Neuronal stem cell (in vitro differentiated cells): ENCODE measurements at regions not wholly inside any gene's neighbourhood (a gene's known extent, or its start where the extent isn't known, plus 50 kb on each side); places are given as distances from the start of the nearest gene placed in this dataset.

Experiments
- DNase-seq: peaks from one replicate; pipeline ENCODE4 v3.0.0-alpha.2; 2013; ENCODE audit warnings: low spot score
- H2AFZ ChIP-seq: one replicate; pipeline ENCODE4 v1.6.1; 2013; ENCODE audit warnings: mild to moderate bottlenecking, low read length, inconsistent platforms
- H2AK5ac ChIP-seq: 2 replicates; pipeline ENCODE4 v1.6.1; 2013; ENCODE audit warnings: low read depth, mild to moderate bottlenecking, inconsistent platforms, low read length, moderate library complexity, mixed read lengths
- H2BK120ac ChIP-seq: 2 replicates; pipeline ENCODE4 v1.6.1; 2013; ENCODE audit warnings: low read depth, mild to moderate bottlenecking, inconsistent platforms, low read length, moderate library complexity, mixed read lengths
- H2BK12ac ChIP-seq: one replicate; pipeline ENCODE4 v1.6.1; 2013; ENCODE audit warnings: low read length, inconsistent platforms
- H2BK15ac ChIP-seq: 2 replicates; pipeline ENCODE4 v1.6.1; 2013; ENCODE audit warnings: mild to moderate bottlenecking, low read length, inconsistent platforms, mixed read lengths
- H2BK5ac ChIP-seq: one replicate; pipeline ENCODE4 v1.6.1; 2013; ENCODE audit warnings: inconsistent platforms, mild to moderate bottlenecking, low read length, moderate library complexity
- H3K14ac ChIP-seq: one replicate; pipeline ENCODE4 v1.6.1; 2013; ENCODE audit warnings: low read length, inconsistent platforms
- H3K18ac ChIP-seq: 2 replicates; pipeline ENCODE4 v1.6.1; 2013; ENCODE audit warnings: low read length, inconsistent platforms
- H3K23ac ChIP-seq: 2 replicates; pipeline ENCODE4 v1.6.1; 2013; ENCODE audit warnings: low read depth, mild to moderate bottlenecking, mixed read lengths, low read length, inconsistent platforms; ENCODE audit not compliant: poor library complexity
- H3K27ac ChIP-seq: replicated peaks from 3 replicates; pipeline ENCODE4 v1.5.1; 2013; ENCODE audit warnings: low read length, inconsistent platforms
- H3K27me3 ChIP-seq, 3 experiments: 2 replicates each; pipeline ENCODE4 v1.6.1; 2013; ENCODE audit warnings: low read length in 3 of 3, mild to moderate bottlenecking in 2 of 3, inconsistent platforms in 1 of 3, low read depth in 1 of 3, mixed read lengths in 1 of 3, moderate library complexity in 1 of 3; ENCODE audit not compliant: control insufficient read depth in 3 of 3, insufficient read depth in 3 of 3
- H3K36me3 ChIP-seq, 2 donors: replicated peaks in 1 of 2; 2 replicates each; pipeline ENCODE4 v1.6.1; 2013; ENCODE audit warnings: low read length in 2 of 2; ENCODE audit not compliant: control insufficient read depth in 2 of 2, insufficient read depth in 2 of 2
- H3K4ac ChIP-seq: 2 replicates; pipeline ENCODE4 v1.6.1; 2013; ENCODE audit warnings: inconsistent platforms, mild to moderate bottlenecking, low read length, moderate library complexity
- H3K4me1 ChIP-seq, 2 donors: 1 replicate in 1 of 2; 2 replicates in 1 of 2; pipeline ENCODE4 v1.6.1; 2013; ENCODE audit warnings: low read length in 2 of 2, low read depth in 1 of 2; ENCODE audit not compliant: control insufficient read depth in 2 of 2, insufficient read depth in 1 of 2
- H3K4me2 ChIP-seq: one replicate; pipeline ENCODE4 v1.6.1; 2013; ENCODE audit warnings: mild to moderate bottlenecking, low read length, inconsistent platforms; ENCODE audit not compliant: insufficient read depth, poor library complexity, severe bottlenecking
- H3K4me3 ChIP-seq, 2 donors: 2 replicates each; pipeline ENCODE4 v1.5.1; 2013; ENCODE audit warnings: low read length in 2 of 2, mild to moderate bottlenecking in 2 of 2, inconsistent platforms in 1 of 2, moderate library complexity in 1 of 2
- H3K79me1 ChIP-seq: one replicate; pipeline ENCODE4 v1.6.1; 2013; ENCODE audit warnings: low read depth, mild to moderate bottlenecking, inconsistent platforms, low read length, moderate library complexity
- H3K9ac ChIP-seq: one replicate; pipeline ENCODE4 v1.6.1; 2013; ENCODE audit warnings: mild to moderate bottlenecking, low read depth, low read length, inconsistent platforms; ENCODE audit not compliant: poor library complexity
- H3K9me3 ChIP-seq, 2 donors: replicated peaks in 1 of 2; 2 replicates each; pipeline versions ENCODE3 to v1.6.1; 2013; ENCODE audit warnings: low read length in 2 of 2, mild to moderate bottlenecking in 2 of 2, inconsistent platforms in 1 of 2, low read depth in 1 of 2, mixed read lengths in 1 of 2, moderate library complexity in 1 of 2; ENCODE audit not compliant: control insufficient read depth in 2 of 2, insufficient read depth in 1 of 2
- H4K8ac ChIP-seq: one replicate; pipeline ENCODE4 v1.6.1; 2013; ENCODE audit warnings: low read depth, mild to moderate bottlenecking, inconsistent platforms, low read length, moderate library complexity
- H4K91ac ChIP-seq: one replicate; pipeline ENCODE4 v1.6.1; 2013; ENCODE audit warnings: low read length, low read depth, mild to moderate bottlenecking, inconsistent platforms; ENCODE audit not compliant: poor library complexity
- WGBS, 2 donors: extraction: QIAGEN DNeasy Blood & Tissue Kit; methylation state at CpG; one replicate each; pipeline ENCODE4 v1.1.7; 2013; ENCODE audit warnings: missing lambda C conversion rate in 2 of 2, mixed read lengths in 1 of 2; ENCODE audit not compliant: insufficient read length in 2 of 2, insufficient replicate concordance in 1 of 2; ENCODE audit errors: extremely low coverage in 2 of 2; 5-methylcytosine and 5-hydroxymethylcytosine counted together

GRCh38 chr7:41375582-41375981, 327.3 kb downstream of the INHBA start:
- Histone ChIP-seq H2AK5ac (no peak overlapping the region), H3K4me3 (no peak overlapping the region), H3K4ac (no peak overlapping the region), H2BK120ac (no peak overlapping the region), H3K4me1 (no peaks in the 10 kb centered on the region), H3K14ac (no peak overlapping the region), H3K4me2 (no peak overlapping the region), H3K9me3 (no peaks in the 10 kb centered on the region), H3K27me3 (no peaks in the 10 kb centered on the region), H3K27ac (no peak overlapping the region), H3K18ac (no peak overlapping the region), H4K8ac (no peak overlapping the region), H2BK15ac (no peak overlapping the region), H2BK5ac (no peak overlapping the region), H2BK12ac (no peak overlapping the region), H4K91ac (no peak overlapping the region), H3K23ac (no peak overlapping the region), H3K79me1 (no peaks in the 10 kb centered on the region), H3K9ac (no peak overlapping the region), H2AFZ (no peak overlapping the region), H3K36me3 (no peaks in the 10 kb centered on the region)
- no peak for DNase-seq
- WGBS, 2 donors, result no CpG with 5 or more reads among the region's 1 CpG

- no CpG with 5 or more reads among the region's 6 CpGs for WGBS, 2 donors
Measured at GRCh38 chr7:41374150-41374848, 328.6 kb downstream of the INHBA start.

GRCh38 chr7:41367967-41368882, 334.7 kb downstream of the INHBA start:
- Histone ChIP-seq H3K79me1 (no peaks in the 10 kb centered on the region), H3K14ac (no peak overlapping the region), H2AK5ac (no peak overlapping the region), H3K36me3 (no peaks in the 10 kb centered on the region), H2BK5ac (no peak overlapping the region), H3K27ac (no peak overlapping the region), H2AFZ (no peak overlapping the region), H3K9me3 (no peaks in the 10 kb centered on the region), H3K4me2 (no peak overlapping the region), H3K4ac (no peak overlapping the region), H2BK120ac (no peak overlapping the region), H3K4me3 (no peak overlapping the region), H3K23ac (no peak overlapping the region), H4K91ac (no peak overlapping the region), H3K27me3 (no peaks in the 10 kb centered on the region), H3K4me1 (no peaks in the 10 kb centered on the region), H3K9ac (no peak overlapping the region), H2BK12ac (no peak overlapping the region), H3K18ac (no peak overlapping the region), H2BK15ac (no peak overlapping the region), H4K8ac (no peak overlapping the region)
- no CpG with 5 or more reads among the region's 11 CpGs for WGBS, 2 donors
- DNase-seq, result no peak

More at GRCh38 chr7:41374150-41374848, 328.6 kb downstream of the INHBA start:
- no peaks in the 10 kb centered on the region for H3K27me3 ChIP-seq
- H3K14ac ChIP-seq, result no peak overlapping the region
- H3K4me3 ChIP-seq, result no peak overlapping the region
- no peak overlapping the region for H3K23ac ChIP-seq
- no peak overlapping the region for H3K27ac ChIP-seq
- DNase-seq, result no peak
- no peak overlapping the region for H2BK5ac ChIP-seq
- H4K8ac ChIP-seq, result no peak overlapping the region
- H3K9ac ChIP-seq, result no peak overlapping the region
- H3K36me3 ChIP-seq, result no peaks in the 10 kb centered on the region
- H2BK15ac ChIP-seq, result no peak overlapping the region
- no peak overlapping the region for H2AK5ac ChIP-seq
- no peak overlapping the region for H4K91ac ChIP-seq
- H3K79me1 ChIP-seq, result no peaks in the 10 kb centered on the region
- no peaks in the 10 kb centered on the region for H3K4me1 ChIP-seq
- no peak overlapping the region for H2BK120ac ChIP-seq
- H3K4me2 ChIP-seq, result no peak overlapping the region
- peak overlapping the region; percentile 16 for H2AFZ ChIP-seq
- no peaks in the 10 kb centered on the region for H3K9me3 ChIP-seq
- no peak overlapping the region for H2BK12ac ChIP-seq
- H3K18ac ChIP-seq, result no peak overlapping the region
- no peak overlapping the region for H3K4ac ChIP-seq

GRCh38 chr7:41351091-41351490, 351.8 kb downstream of the INHBA start:
- H3K27ac ChIP-seq, result no peak overlapping the region
- no peak overlapping the region for H3K14ac ChIP-seq
- H3K4me2 ChIP-seq, result no peak overlapping the region
- no peaks in the 10 kb centered on the region for H3K9me3 ChIP-seq
- H2BK15ac ChIP-seq, result no peak overlapping the region
- H4K91ac ChIP-seq, result no peak overlapping the region
- H3K4me3 ChIP-seq, result no peak overlapping the region
- H3K18ac ChIP-seq, result no peak overlapping the region
- H2BK12ac ChIP-seq, result no peak overlapping the region
- no peaks in the 10 kb centered on the region for H3K4me1 ChIP-seq
- H3K27me3 ChIP-seq, result no peaks in the 10 kb centered on the region
- no peak overlapping the region for H4K8ac ChIP-seq
- H3K79me1 ChIP-seq, result no peaks in the 10 kb centered on the region
- H2BK120ac ChIP-seq, result no peak overlapping the region
- no peak for DNase-seq
- no CpG with 5 or more reads among the region's 1 CpG for WGBS, 2 donors
- H3K36me3 ChIP-seq, result no peaks in the 10 kb centered on the region
- no peak overlapping the region for H3K23ac ChIP-seq
- no peak overlapping the region for H2AFZ ChIP-seq
- H3K9ac ChIP-seq, result no peak overlapping the region
- H2BK5ac ChIP-seq, result no peak overlapping the region
- no peak overlapping the region for H2AK5ac ChIP-seq
- H3K4ac ChIP-seq, result no peak overlapping the region
